Gastrocnemius medialis (tissue), 4 donors: ENCODE measurements at regions not wholly inside any gene's neighbourhood (a gene's known extent, or its start where the extent isn't known, plus 50 kb on each side); places are given as distances from the start of the nearest gene placed in this dataset.

Experiments
- POLR2A ChIP-seq, 2 donors: fragments of 450-650 bp; IDR thresholded peaks; one replicate each; pipeline ENCODE4 v1.6.1; 2017; ENCODE audit warnings: antibody characterized with exemption in 2 of 2, mild to moderate bottlenecking in 2 of 2, moderate library complexity in 2 of 2
- TF ChIP-seq, protein P1 (sequence below), 5 experiments: fragments of 450-650 bp in 3 of 5; fragments of 200-600 bp in 2 of 5; sonication (generic) in 2 of 5; IDR thresholded peaks in 4 of 5; conservative IDR thresholded peaks in 1 of 5; 1 replicate in 4 of 5; 2 replicates in 1 of 5; pipeline ENCODE4 v1.5.1; 2016 to 2019; ENCODE audit warnings: antibody characterized with exemption in 5 of 5, mild to moderate bottlenecking in 3 of 5, moderate library complexity in 3 of 5

GRCh38 chr7:63073286-63073685 is 925.4 kb upstream of the ZNF722 start:
- TF ChIP-seq, protein P1, sequence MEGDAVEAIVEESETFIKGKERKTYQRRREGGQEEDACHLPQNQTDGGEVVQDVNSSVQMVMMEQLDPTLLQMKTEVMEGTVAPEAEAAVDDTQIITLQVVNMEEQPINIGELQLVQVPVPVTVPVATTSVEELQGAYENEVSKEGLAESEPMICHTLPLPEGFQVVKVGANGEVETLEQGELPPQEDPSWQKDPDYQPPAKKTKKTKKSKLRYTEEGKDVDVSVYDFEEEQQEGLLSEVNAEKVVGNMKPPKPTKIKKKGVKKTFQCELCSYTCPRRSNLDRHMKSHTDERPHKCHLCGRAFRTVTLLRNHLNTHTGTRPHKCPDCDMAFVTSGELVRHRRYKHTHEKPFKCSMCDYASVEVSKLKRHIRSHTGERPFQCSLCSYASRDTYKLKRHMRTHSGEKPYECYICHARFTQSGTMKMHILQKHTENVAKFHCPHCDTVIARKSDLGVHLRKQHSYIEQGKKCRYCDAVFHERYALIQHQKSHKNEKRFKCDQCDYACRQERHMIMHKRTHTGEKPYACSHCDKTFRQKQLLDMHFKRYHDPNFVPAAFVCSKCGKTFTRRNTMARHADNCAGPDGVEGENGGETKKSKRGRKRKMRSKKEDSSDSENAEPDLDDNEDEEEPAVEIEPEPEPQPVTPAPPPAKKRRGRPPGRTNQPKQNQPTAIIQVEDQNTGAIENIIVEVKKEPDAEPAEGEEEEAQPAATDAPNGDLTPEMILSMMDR (IDR thresholded peaks at IDR 0.05 in 4 of 5, conservative IDR thresholded peaks at IDR 0.05 in 1 of 5): no peak
- no peak for TF ChIP-seq POLR2A (IDR thresholded peaks at IDR 0.05)
